ENCODE measurements at regions not wholly inside any gene's neighbourhood (a gene's known extent, or its start where the extent isn't known, plus 50 kb on each side); places are given as distances from the start of the nearest gene placed in this dataset.

- no peak for DNase-seq (ENCODE audit: low read depth in 2 of 2)
These were observed 64.8 kb upstream of the PLEKHG3 start for GRCh38 chr14:64639340-64639821.

GRCh38 chr14:64640839-64641238 lies 63.4 kb upstream of the PLEKHG3 start:
- no peak for DNase-seq (ENCODE audit: low read depth in 2 of 2)

- DNase-seq (ENCODE audit: low read depth in 2 of 2) = no peak
These were observed 62.5 kb upstream of the PLEKHG3 start for GRCh38 chr14:64641760-64642159.

GRCh38 chr14:64643709-64644108 lies 60.5 kb upstream of the PLEKHG3 start:
- DNase-seq (ENCODE audit: low read depth in 2 of 2) = no peak

- DNase-seq (ENCODE audit: low read depth in 2 of 2) = no peak
These were observed 59.6 kb upstream of the PLEKHG3 start for GRCh38 chr14:64644629-64645028.

GRCh38 chr14:64645220-64645892 lies 58.9 kb upstream of the PLEKHG3 start:
- peak in 1 of 2 donors; percentile 36 for DNase-seq (ENCODE audit: low read depth in 2 of 2)

GRCh38 chr14:64646103-64646502 lies 58.1 kb upstream of the PLEKHG3 start:
- no peak for DNase-seq (ENCODE audit: low read depth in 2 of 2)

GRCh38 chr14:64649383-64649998 lies 54.7 kb upstream of the PLEKHG3 start:
- no peak for DNase-seq (ENCODE audit: low read depth in 2 of 2)

GRCh38 chr14:64653900-64654245 lies 50.4 kb upstream of the PLEKHG3 start:
- no peak for DNase-seq (ENCODE audit: low read depth in 2 of 2)

GRCh38 chr14:64654246-64654900 lies 49.9 kb upstream of the PLEKHG3 start:
- peak; percentile 89 to 95 for DNase-seq (ENCODE audit: low read depth in 2 of 2)
